AG04449 (cell line): ENCODE measurements at regions not wholly inside any gene's neighbourhood (a gene's known extent, or its start where the extent isn't known, plus 50 kb on each side); places are given as distances from the start of the nearest gene placed in this dataset.

Source experiments
- CTCF ChIA-PET: fragments of 350-600 bp; formaldehyde crosslinking; extraction: SDS; loops from one replicate; lab custom pipeline; 2021; ENCODE audit warnings: antibody characterized with exemption; lab: Yijun Ruan, JAX
- POLR2A ChIA-PET: fragments of 400-600, 350-600 bp; formaldehyde crosslinking; extraction: SDS; loops from one replicate; lab custom pipeline; 2020; ENCODE audit warnings: antibody characterized with exemption, inconsistent platforms; lab: Yijun Ruan, JAX
- DNase-seq: peaks from one replicate; pipeline ENCODE4 v3.0.0-alpha.2; 2010; ENCODE audit warnings: low read depth, low spot score
- H3K4me3 ChIP-seq: 2 replicates; pipeline ENCODE4 v1.5.1; 2011; ENCODE audit warnings: low read depth, mild to moderate bottlenecking, control low read depth, low read length
- CTCF ChIP-seq: IDR thresholded peaks from one replicate; pipeline ENCODE4 v1.5.1; 2011; ENCODE audit warnings: mild to moderate bottlenecking, moderate library complexity, low read length, control low read depth, inconsistent platforms; ENCODE audit not compliant: insufficient read depth; ENCODE audit errors: missing control alignments

GRCh38 chr2:74047152-74047551 lies 62.4 kb downstream of the TET3 start:
- H3K4me3 ChIP-seq, result no peak overlapping the region
- ChIA-PET CTCF (interaction anchor here (1.4 to 1.8 kb wide), 3 partner anchors 73 to 223 kb away, joined by 3 to 4 read pairs (median 3); no protein-coding TSS in a partner anchor), POLR2A (no interaction called here)
- TF ChIP-seq CTCF, result no peak
- DNase-seq, result no peak

GRCh38 chr2:74048147-74048546 lies 63.4 kb downstream of the TET3 start:
- TF ChIP-seq CTCF, result no peak
- no peak overlapping the region for H3K4me3 ChIP-seq
- no peak for DNase-seq
- CTCF ChIA-PET, result interaction anchor here (1.7 to 1.8 kb wide), 3 partner anchors 11 to 224 kb away, joined by 3 to 4 read pairs (median 3); no protein-coding TSS in a partner anchor
- POLR2A ChIA-PET, result no interaction called here

GRCh38 chr2:74048843-74049519 lies 64.3 kb downstream of the TET3 start:
- no peak for TF ChIP-seq CTCF
- CTCF ChIA-PET, result interaction anchor here (1.3 to 1.7 kb wide), 2 partner anchors 8 to 11 kb away, joined by 3 to 4 read pairs; no protein-coding TSS in a partner anchor
- no peak overlapping the region for H3K4me3 ChIP-seq
- POLR2A ChIA-PET, result no interaction called here
- no peak for DNase-seq

- no peak overlapping the region for H3K4me3 ChIP-seq
- ChIA-PET POLR2A (no interaction called here), CTCF (interaction anchor here (1.3 kb wide), 1 partner anchor 10 kb away, joined by 4 read pairs; no protein-coding TSS in a partner anchor)
- DNase-seq, result no peak
- TF ChIP-seq CTCF, result no peak
Measured at GRCh38 chr2:74050151-74050550, 65.4 kb downstream of the TET3 start.

GRCh38 chr2:74051504-74051903 lies 66.8 kb downstream of the TET3 start:
- POLR2A ChIA-PET, result no interaction called here
- DNase-seq, result no peak
- no peak overlapping the region for H3K4me3 ChIP-seq
- TF ChIP-seq CTCF, result no peak
- CTCF ChIA-PET, result no interaction called here
